ENCODE measurements at regions not wholly inside any gene's neighbourhood (a gene's known extent, or its start where the extent isn't known, plus 50 kb on each side); places are given as distances from the start of the nearest gene placed in this dataset.

- TF ChIP-seq POLR2A (IDR thresholded peaks at IDR 0.05), result no peak
- TF ChIP-seq, protein P1, sequence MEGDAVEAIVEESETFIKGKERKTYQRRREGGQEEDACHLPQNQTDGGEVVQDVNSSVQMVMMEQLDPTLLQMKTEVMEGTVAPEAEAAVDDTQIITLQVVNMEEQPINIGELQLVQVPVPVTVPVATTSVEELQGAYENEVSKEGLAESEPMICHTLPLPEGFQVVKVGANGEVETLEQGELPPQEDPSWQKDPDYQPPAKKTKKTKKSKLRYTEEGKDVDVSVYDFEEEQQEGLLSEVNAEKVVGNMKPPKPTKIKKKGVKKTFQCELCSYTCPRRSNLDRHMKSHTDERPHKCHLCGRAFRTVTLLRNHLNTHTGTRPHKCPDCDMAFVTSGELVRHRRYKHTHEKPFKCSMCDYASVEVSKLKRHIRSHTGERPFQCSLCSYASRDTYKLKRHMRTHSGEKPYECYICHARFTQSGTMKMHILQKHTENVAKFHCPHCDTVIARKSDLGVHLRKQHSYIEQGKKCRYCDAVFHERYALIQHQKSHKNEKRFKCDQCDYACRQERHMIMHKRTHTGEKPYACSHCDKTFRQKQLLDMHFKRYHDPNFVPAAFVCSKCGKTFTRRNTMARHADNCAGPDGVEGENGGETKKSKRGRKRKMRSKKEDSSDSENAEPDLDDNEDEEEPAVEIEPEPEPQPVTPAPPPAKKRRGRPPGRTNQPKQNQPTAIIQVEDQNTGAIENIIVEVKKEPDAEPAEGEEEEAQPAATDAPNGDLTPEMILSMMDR (IDR thresholded peaks at IDR 0.05), result no peak
Observed at GRCh38 chr2:9076755-9077154, 73.3 kb upstream of the MBOAT2 start.

Data from suprapubic skin (tissue), 3 donors.